Osteoblast (primary cell): ENCODE measurements at regions not wholly inside any gene's neighbourhood (a gene's known extent, or its start where the extent isn't known, plus 50 kb on each side); places are given as distances from the start of the nearest gene placed in this dataset.

Source experiments
- DNase-seq: peaks from one replicate; pipeline ENCODE4 v3.0.0; 2011; ENCODE audit warnings: low spot score, mixed read lengths; ENCODE audit not compliant: insufficient read length; ENCODE audit errors: missing footprints
- H2AFZ ChIP-seq: 2 replicates; pipeline ENCODE4 v1.6.0; 2011; ENCODE audit warnings: mild to moderate bottlenecking, low read length
- H3K27ac ChIP-seq: 2 replicates; pipeline ENCODE4 v1.5.1; 2011; ENCODE audit warnings: mild to moderate bottlenecking, low read depth, low read length, moderate library complexity
- H3K27me3 ChIP-seq: 2 replicates; pipeline ENCODE4 v1.6.0; 2012; ENCODE audit warnings: mild to moderate bottlenecking, control low read depth, inconsistent platforms, low read length, moderate library complexity; ENCODE audit not compliant: insufficient read depth
- H3K36me3 ChIP-seq: 2 replicates; pipeline ENCODE4 v1.5.1; 2011; ENCODE audit warnings: mild to moderate bottlenecking, low read length, control low read depth, moderate library complexity; ENCODE audit not compliant: insufficient read depth
- H3K4me1 ChIP-seq: 2 replicates; pipeline ENCODE4 v1.5.1; 2011; ENCODE audit warnings: mild to moderate bottlenecking, low read length, control low read depth, moderate library complexity; ENCODE audit not compliant: insufficient read depth
- H3K4me2 ChIP-seq: 2 replicates; pipeline ENCODE4 v1.6.0; 2011; ENCODE audit warnings: mild to moderate bottlenecking, low read length; ENCODE audit not compliant: insufficient read depth
- H3K4me3 ChIP-seq: fragments of 200-600 bp; sonication (generic); 3 replicates; pipeline ENCODE4 v1.5.1; 2012; ENCODE audit warnings: mild to moderate bottlenecking, low read length, inconsistent platforms; ENCODE audit not compliant: insufficient read depth
- H3K79me2 ChIP-seq: 2 replicates; pipeline ENCODE4 v1.6.0; 2012; ENCODE audit warnings: mild to moderate bottlenecking, low read length, control low read depth, inconsistent platforms; ENCODE audit not compliant: insufficient read depth
- H3K9me3 ChIP-seq: 2 replicates; pipeline ENCODE4 v1.5.1; 2011; ENCODE audit warnings: low read depth, low read length, control low read depth
- H4K20me1 ChIP-seq: 2 replicates; pipeline ENCODE4 v1.6.0; 2012; ENCODE audit warnings: mild to moderate bottlenecking, low read length, control low read depth; ENCODE audit not compliant: insufficient read depth
- CTCF ChIP-seq: IDR thresholded peaks from 2 replicates; pipeline ENCODE4 v1.5.1; 2011; ENCODE audit warnings: mild to moderate bottlenecking, low read depth, low read length, moderate library complexity; ENCODE audit errors: extremely low read depth

GRCh38 chr20:60345106-60345505 is 386.9 kb downstream of the CDH26 start:
- Histone ChIP-seq H3K9me3 (no peaks in the 10 kb centered on the region), H3K4me3 (no peak overlapping the region), H3K4me2 (no peak overlapping the region), H3K36me3 (no peaks in the 10 kb centered on the region), H3K79me2 (no peaks in the 10 kb centered on the region), H4K20me1 (no peaks in the 10 kb centered on the region), H3K4me1 (no peaks in the 10 kb centered on the region), H2AFZ (no peak overlapping the region), H3K27ac (no peak overlapping the region), H3K27me3 (no peaks in the 10 kb centered on the region)
- TF ChIP-seq CTCF = no peak
- no peak for DNase-seq

GRCh38 chr20:60349418-60349817 is 391.2 kb downstream of the CDH26 start:
- TF ChIP-seq CTCF = no peak
- H3K4me2 ChIP-seq = no peak overlapping the region
- no peaks in the 10 kb centered on the region for H3K4me1 ChIP-seq
- H3K36me3 ChIP-seq = no peaks in the 10 kb centered on the region
- DNase-seq = no peak
- no peak overlapping the region for H2AFZ ChIP-seq
- H4K20me1 ChIP-seq = no peaks in the 10 kb centered on the region
- no peak overlapping the region for H3K4me3 ChIP-seq
- no peaks in the 10 kb centered on the region for H3K9me3 ChIP-seq
- H3K79me2 ChIP-seq = no peaks in the 10 kb centered on the region
- H3K27ac ChIP-seq = no peak overlapping the region
- no peaks in the 10 kb centered on the region for H3K27me3 ChIP-seq

GRCh38 chr20:60352017-60352416 is 393.8 kb downstream of the CDH26 start:
- Histone ChIP-seq H3K79me2 (no peaks in the 10 kb centered on the region), H3K27me3 (no peaks in the 10 kb centered on the region), H3K27ac (no peak overlapping the region), H4K20me1 (no peaks in the 10 kb centered on the region), H3K4me3 (no peak overlapping the region), H3K36me3 (no peaks in the 10 kb centered on the region), H3K4me2 (no peak overlapping the region), H3K9me3 (no peaks in the 10 kb centered on the region), H2AFZ (no peak overlapping the region), H3K4me1 (no peaks in the 10 kb centered on the region)
- DNase-seq = no peak
- no peak for TF ChIP-seq CTCF

GRCh38 chr20:60352596-60352995 is 394.4 kb downstream of the CDH26 start:
- no peak overlapping the region for H3K27ac ChIP-seq
- no peak overlapping the region for H2AFZ ChIP-seq
- no peak for TF ChIP-seq CTCF
- H3K79me2 ChIP-seq = no peaks in the 10 kb centered on the region
- no peaks in the 10 kb centered on the region for H3K9me3 ChIP-seq
- no peaks in the 10 kb centered on the region for H4K20me1 ChIP-seq
- no peak overlapping the region for H3K4me3 ChIP-seq
- DNase-seq = no peak
- no peaks in the 10 kb centered on the region for H3K36me3 ChIP-seq
- H3K4me2 ChIP-seq = no peak overlapping the region
- H3K27me3 ChIP-seq = no peaks in the 10 kb centered on the region
- no peaks in the 10 kb centered on the region for H3K4me1 ChIP-seq
